ENCODE measurements at regions not wholly inside any gene's neighbourhood (a gene's known extent, or its start where the extent isn't known, plus 50 kb on each side); places are given as distances from the start of the nearest gene placed in this dataset.

DNA sequence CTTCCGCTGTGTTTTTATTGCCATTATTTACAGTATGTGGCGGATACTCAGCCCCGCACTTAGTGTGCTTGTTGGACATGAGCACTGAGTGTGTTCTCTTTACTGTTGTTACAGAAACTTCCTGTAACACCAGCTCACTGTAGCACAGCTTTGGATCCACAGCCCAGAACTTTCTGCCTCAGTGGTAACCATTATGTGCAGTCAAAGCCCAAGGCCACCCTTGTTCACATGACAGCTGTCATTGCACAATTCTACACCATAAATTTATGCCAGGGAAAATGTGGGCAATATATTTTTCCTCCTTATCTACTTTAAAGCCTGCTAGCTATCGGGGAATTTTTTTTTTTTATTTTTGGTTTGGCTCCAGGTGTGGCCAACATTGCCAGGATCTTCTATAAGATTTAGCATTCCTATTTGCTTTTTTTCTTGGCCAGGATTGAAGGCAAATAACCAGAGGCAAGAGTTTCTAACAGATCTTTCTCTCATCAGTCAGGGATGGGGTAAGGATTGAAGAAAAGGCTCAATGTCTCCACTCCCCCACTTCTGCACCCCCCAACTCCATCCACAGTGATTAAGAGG, 176.0 kb upstream of the PELI2 start:
- DNase-seq (ENCODE audit: low read depth), result no peak

DNA sequence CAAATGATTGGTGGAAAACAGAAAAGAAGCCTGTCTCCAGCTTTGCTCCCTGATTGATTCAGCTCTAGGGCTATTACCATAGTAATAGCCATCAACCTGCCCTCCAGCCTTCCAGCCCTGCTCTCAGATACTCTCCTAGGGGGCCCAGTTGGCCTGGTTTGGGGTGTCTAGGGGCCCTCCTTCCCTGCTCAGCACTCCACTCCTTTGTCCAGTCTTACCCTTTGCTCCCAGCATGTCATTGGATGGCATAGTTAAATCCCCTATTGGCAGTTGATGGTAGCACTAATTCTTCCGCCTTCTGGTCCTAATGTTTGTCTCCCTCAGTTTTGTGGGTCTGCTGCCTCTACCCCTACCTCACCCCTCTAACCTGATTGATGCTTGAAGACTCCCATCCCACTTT, 175.4 kb upstream of the PELI2 start:
- no peak for DNase-seq (ENCODE audit: low read depth)

DNA sequence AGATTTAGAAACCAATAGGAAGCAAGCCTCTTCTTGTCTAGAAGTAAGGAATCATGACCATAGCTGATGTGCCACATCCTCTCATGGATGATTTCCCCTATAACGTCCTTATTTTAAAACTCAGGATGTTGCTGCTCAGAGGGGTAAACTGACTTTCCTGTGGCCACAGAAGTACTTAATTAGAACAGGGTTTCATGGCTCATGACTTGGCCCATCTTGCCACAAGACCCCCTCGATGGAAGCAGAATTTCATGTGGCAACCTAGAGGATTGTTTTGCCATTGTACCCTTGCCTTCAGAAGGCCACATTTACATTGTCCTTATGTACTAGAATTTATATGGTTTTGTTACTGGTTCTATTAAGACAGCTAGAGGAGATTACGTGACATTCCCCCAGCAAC, 173.5 kb upstream of the PELI2 start:
- no peak for DNase-seq (ENCODE audit: low read depth)

DNA sequence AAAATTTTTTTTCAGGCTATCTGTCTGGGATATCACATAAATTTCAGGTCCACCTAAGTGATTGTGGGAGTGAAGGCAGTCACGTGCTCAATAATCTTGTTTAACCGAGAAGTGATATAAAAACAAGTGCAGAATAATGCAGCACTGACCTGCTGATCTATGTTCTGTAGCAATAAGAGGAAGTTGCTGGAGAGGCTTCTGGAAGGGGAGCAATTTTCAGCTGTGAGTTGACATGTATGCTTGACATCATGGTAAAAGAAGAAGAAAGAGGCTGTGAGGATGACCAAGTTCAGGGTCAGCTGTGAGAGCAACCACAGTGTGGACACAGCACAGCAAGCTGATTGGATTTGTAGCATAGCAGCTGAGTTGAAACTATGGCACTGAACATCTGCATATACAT, 172.0 kb upstream of the PELI2 start:
- DNase-seq (ENCODE audit: low read depth), result no peak

DNA sequence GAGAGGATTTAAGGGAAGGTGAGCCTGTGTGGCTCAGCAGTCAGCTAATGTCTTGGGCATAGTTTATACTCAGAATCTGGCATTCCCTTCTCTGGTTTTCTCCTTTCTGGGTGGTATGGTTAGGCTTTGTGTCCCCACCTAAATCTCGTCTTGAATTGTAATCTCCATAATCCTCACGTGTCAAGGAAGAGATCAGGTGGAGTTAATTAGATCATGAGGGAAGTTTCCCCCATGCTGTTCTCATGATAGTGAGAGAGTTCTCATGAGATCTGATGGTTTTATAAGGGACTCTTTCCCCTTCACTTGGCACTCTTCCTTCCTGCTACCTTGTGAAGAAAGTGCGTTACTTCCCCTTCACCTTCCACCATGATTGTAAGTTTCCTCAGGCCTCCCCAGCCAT, 169.8 kb upstream of the PELI2 start:
- no peak for DNase-seq (ENCODE audit: low read depth)

DNA sequence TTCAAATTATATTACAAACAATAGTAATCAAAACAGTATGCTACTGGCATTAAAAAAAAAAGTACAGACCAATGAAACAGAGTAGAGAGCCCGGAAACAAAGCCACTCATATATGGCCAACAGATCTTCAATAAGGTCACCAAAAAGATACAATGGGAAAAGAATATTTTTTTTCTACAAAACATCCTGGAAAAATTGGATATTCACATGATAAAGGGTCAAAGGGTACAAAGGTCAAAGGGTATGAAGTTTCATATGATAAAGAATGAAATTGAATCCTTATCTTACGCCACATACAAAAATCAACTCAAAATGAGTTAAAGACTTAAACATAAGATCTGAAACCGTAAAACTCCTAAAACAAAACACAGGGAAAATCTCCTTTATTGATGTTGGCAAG, 168.5 kb upstream of the PELI2 start:
- DNase-seq (ENCODE audit: low read depth), result no peak

DNA sequence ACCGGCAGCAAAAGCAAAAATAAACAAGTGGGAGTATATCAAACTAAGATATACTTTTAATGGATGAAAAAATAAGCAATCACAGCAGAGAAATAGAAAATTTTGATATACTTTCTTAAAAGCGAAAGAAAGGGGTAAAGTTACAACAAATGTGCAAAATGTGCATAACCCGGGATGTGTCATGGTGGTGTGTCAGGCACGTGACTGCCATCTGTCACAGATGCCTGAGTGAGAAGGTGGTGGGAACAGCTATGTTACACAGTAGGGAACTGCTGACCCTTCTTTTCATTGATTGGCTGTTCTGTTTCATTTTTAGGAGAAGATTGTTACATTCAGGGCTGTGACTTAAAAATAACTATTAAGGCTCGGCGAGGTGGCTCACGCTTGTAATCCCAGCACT, 168.1 kb upstream of the PELI2 start:
- DNase-seq (ENCODE audit: low read depth), result no peak

DNA sequence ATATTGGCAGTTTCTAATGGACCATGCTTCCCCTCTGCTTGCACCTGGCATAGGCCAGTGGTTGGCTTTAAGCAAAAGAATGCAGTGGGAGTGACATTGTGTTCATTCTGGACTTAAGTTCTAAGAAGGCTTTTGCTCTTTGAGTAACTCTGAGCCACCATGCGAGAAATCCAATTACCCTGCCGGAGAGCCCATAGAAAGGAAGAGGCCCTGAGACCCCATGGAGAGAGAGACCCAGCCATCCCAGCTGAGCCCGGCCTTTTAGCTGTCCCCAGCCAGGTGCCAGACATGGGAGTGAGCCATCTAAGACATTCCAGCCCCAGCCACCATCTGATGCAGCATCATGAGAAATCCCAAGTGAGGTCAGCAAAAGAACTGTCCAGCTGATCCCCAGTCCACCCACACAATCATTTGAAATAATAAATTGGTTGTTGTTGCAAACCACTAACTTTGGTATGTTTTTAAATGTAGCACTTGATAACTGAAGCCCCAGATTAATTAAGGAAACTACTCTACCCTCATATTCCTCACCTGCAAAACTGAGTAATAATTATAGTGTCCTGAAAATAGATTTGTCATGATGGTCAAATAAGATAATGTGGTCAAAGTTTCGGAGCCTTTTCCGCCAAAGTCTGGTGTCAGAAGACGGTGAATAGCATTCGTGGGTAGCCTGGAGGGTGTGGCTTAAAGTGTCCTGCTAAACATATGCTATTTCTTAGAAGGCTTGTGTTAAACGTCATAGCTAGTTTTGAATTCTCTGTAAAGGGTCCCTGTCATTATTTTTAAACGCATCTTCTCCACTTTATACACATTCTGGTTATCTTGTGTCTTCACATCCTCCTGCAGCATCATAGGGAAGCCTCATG, 166.6 kb upstream of the PELI2 start:
- DNase-seq (ENCODE audit: low read depth), result no peak

DNA sequence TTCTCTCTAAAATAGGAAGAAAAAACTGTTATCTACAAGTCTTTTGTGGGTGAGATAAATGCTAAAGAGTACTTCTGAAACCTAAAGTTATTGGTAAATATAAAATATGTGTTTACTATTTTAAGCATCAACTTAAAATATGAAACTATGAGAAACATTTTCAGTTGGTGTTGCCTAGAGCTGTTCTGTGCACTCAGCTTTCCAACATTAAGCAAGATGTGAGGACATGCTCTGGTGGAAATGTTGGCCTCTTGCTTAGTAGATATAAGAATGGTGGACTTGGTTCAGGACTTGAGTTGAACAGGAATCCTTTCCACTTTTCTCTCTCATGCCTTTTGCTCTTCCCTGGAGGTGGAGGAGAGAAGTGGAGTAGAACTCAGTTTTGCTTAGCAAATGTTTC, 164.1 kb upstream of the PELI2 start:
- DNase-seq (ENCODE audit: low read depth), result no peak

DNA sequence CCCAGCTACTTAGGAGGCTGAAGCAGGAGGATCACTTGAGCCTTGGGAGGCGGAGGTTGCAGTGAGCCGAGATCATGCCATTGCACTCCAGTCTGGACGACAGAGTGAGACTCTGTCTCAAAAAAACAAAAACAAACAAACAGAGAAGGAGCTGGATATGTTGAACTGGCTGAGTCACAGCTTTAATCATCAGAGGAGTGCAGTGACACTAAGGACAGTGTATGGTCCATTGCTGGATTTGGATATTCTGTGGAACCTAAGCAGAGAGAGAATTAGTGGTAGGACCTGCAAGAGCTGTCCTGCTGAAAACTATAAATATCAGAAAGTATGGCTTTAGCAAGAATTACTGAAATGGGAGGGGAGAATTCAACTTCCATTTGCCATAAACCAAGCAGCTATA, 163.0 kb upstream of the PELI2 start:
- DNase-seq (ENCODE audit: low read depth), result no peak

DNA sequence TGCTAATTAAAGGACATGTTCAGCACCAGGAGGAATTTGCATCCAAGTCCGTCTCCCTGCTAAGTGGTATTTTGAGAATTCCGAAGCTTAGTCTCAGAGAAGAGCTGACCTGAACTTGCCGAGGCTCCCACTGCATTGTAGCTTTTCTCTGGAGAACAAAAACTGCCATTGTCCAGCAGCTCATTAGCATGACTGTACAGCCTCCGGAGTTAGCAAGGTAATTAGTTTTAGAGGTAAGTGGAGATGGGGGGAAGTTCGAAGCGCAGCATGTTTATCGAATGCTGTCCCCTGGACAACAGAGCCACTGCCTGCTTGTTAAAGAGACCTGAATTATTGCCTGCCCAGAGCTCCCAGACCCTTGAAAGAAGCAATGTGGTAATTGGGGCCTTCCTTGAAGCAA, 160.3 kb upstream of the PELI2 start:
- DNase-seq (ENCODE audit: low read depth), result no peak

DNA sequence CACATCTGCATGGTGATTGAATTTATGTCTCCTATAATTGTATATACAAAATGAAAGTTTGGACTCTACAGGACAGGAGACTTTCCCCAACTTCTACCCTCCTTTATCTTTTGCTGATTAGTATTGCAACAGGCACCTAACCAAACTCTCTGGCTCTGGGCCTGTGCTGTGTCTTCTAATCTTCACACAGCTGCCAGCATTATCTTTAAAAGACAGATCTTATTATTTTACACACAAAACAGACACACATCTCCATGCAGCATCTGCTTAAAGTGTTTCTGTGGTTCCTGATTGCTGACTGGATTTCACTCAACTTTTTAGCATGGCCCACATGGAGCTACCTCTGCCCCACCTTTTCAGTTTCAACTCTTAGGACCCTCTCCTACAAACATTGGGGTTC, 154.9 kb upstream of the PELI2 start:
- peak; percentile 34 for DNase-seq (ENCODE audit: low read depth)

DNA sequence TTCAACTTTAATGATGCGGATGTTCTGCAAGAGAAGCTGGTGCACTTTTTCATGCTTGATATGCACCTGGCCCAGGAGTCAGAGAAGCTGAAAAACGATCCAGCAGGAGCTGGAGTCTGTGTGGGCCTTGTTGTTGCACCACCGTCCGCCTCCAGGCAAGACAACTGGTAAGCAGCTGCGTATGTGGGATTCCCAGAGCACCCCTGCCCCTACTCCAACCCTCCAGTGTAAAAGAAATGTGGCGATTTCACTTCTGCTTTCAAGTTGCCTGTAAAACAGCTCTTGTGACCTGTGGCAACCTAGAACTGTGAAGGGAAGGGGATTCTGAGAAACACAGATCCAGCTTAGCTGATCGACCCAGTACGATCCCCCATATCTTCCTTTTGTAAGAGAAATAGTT, 154.1 kb upstream of the PELI2 start:
- DNase-seq (ENCODE audit: low read depth), result no peak

DNA sequence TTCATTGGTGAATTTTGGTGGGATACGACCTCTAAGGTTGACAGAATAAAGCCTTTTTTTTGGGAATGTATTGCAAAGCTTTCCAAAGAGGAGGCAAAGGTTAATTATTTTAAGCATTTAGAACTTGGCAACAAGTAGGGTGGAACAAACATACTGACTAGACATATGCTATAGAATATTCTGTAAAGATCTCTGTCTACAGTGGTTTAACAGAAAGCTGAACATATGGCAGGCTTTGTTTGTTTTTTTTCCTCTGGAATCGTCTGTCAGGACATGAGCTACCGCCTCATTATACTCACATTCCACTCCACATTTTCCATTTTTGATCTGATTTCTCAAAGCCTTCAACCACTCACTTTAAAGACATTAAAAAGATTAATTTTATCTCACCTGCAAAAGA, 153.4 kb upstream of the PELI2 start:
- DNase-seq (ENCODE audit: low read depth), result no peak

DNA sequence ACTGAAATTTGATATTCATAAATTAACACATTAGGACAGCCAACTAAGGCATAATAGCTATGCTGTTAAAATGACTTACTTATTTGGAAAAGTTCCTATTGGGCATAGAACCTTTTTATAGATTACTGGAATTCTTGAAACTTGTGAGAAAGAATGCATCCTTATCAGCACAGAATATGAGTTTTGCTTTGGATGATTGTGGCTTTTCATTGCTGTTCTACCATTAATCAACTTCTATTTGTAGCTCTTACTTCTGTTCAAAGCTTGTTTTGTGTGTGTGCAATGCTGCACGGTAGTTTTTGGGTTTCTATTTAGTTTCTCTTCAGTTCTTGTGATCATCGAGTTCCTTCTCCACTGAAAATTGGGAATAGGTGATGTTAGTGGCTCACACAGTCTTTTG, 152.4 kb upstream of the PELI2 start:
- peak; percentile 36 for DNase-seq (ENCODE audit: low read depth)

DNA sequence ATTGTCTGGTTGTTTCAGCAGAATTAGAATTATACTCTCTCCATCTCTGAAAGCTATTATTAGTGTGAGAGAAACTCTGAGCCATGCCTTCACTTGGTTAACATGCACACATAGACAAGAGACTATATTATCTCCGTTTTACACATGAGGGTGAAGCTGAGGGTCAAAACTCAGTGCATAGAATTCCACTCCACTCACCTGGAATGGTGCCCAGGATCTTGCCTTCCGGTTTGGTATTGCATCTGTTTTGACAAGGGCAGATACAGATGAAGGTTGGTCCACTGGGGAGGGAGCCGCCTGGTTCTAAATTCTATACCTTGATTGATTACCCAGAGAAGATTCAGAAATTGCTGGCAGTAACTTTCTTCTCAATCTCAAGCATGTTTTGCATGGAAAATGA, 149.5 kb upstream of the PELI2 start:
- DNase-seq (ENCODE audit: low read depth), result peak; percentile 8

DNA sequence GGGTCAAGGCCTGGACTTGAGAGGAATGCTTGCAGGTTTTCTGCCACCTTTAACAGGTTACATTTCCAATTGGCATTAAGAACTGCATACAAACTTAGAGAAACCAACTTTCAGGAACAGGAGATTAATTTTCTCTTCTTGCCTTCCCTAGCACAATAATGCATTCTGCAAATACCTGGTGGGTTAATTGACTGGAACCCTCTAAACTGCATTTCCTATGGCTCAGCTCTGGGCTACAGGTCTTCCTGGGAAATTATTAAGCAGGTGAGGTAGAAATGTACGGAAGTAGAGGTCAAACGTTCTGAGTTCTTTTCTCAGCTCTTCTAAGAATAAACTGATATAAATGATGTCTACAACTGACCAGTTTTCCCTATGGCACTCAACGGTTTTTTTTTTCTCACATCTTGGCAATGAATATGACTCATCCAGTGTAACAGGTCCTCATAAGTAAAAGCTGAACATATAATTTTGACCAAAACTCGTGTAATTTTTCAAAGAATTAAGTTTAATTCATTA, 144.9 kb upstream of the PELI2 start:
- no peak for DNase-seq (ENCODE audit: low read depth)

DNA sequence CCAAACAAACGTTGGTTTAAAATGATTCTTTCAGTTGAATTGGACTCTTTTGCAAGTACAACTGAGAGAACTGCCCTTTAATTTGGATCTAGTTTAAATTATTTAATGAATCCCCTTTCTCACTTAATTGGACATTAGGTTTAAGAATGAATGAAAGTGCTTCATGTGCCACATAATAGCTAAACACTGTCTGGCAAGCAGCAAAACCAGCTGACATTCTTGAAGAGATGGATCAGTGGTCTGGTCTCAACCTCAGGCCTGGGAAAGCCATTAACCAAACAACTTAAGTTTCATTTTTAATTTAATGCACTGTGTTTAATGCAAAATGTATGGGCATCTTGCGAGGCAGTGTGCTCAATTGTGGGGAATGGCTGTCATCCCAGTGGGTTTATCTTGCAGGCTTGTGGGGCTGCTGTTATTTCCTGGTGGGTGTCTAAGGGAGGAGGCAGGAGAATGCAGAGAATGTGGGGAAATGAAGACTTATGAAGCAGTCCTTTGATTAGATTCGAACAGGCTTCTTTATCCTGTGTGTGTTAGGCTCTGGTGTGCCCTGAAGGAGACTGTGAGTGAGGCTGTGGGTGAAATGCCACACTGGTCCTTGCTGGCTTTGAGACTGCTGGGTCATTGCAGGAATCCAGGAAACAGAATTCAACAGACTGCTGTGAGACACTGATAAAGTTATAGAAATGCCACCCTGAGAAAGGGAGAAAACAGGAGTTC, 144.1 kb upstream of the PELI2 start:
- DNase-seq (ENCODE audit: low read depth), result no peak

DNA sequence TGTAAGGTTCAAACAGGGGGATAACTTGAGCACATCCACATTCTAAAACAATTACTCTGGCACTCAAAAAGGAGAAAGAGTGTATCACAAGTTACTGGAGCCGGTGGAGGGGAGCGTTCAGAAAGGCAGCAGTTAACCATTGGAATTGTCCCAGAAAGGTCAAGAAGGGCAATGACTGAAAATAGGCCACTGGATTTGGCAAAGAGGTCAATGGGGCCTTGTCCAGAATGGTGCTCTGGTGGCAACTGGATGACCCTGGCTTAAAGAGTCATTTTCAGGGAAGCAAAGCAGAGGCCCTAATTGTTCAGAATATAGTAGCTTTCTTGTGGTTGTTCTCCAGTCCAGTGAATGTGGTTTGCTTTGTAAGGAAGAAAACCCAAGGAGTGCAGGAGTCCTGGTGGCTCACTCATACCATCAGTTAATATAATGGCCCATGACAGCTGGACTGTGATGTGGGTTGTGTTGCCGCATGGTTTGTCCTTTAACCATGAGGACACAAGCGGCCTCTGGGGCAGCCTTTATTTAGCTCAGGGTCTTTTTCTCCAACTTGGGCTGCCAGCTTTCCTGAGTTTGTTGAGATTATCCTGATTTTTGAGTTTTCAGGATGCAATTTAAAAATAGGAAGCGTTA, 142.8 kb upstream of the PELI2 start:
- no peak for DNase-seq (ENCODE audit: low read depth)

DNA sequence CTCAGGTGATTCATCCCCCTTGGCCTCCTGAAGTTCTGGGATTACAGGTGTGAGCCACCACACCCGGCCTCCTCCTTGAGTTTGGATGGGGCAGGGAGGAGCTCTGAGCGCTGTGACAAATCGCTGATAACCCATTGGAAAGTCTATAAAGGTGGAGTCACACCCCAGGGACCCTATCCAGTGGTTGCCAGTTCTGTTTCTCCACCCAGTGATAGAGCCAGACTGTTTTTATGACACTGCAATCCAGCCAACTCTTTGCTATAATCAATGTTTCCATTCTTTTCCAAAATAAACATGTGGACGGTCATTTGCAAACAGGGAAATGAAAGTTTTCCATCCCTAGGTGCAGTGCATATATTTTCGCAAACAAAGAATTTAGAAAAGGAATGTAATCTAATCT, 142.0 kb upstream of the PELI2 start:
- no peak for DNase-seq (ENCODE audit: low read depth)

DNA sequence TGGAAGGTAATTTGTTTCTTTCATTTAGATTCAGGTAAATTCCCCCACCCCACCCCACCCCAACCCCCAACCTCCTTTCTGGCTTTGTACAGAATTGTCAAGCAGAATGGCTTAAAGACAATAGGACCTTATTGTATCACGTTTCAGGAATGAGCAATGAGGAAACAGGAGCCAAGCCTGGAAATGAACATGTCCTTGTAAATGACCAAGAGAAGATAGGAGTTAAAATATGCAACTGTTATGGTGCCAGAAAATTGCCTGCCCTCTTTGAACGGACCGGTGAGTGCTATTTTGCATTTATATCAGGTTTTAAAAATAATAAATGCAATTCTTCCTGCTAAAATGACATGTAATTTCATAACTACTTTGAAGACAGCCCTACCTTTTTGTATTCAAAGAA, 141.6 kb upstream of the PELI2 start:
- no peak for DNase-seq (ENCODE audit: low read depth)

DNA sequence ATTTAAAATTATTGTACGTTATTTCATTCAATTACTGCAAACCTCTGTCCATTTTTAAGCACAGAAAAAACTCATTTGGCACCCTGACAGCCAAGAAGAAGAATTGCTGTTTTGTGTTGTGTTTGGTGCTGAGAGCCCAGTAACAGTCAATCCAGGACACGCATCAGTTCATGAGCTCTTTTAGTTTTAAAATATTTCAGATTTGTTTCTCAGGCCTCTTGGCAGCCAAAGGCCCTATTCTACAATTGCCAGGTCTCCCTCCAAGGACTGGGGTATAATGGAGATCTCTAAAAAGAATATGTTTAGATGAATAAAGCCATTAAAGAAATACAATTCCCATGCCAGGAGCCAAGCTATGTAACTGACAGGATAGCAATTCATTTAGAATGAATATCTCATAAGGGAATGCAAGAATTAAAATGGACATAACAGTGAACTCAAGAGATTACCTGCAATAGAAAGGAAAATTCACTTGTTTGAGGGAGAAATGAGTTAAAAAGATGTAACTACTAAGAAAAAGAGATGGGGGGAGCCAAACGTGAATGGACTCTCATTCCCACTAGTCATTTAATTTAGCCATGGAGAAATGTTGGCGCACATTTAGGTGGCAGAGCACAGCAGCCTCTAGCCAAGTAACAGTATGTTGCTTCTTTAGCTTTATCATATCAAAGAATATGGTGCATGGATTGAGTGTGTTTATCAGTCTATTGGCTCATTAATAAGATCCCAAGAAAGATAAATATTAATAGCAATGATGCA, 140.6 kb upstream of the PELI2 start:
- DNase-seq (ENCODE audit: low read depth), result no peak
